ENCODE measurements at regions not wholly inside any gene's neighbourhood (a gene's known extent, or its start where the extent isn't known, plus 50 kb on each side); places are given as distances from the start of the nearest gene placed in this dataset.
"Not testable (repeated sequence)": the region's sequence is repeated elsewhere in the genome, so short reads cannot be mapped to it uniquely, and the experiment has no call there.

DNA sequence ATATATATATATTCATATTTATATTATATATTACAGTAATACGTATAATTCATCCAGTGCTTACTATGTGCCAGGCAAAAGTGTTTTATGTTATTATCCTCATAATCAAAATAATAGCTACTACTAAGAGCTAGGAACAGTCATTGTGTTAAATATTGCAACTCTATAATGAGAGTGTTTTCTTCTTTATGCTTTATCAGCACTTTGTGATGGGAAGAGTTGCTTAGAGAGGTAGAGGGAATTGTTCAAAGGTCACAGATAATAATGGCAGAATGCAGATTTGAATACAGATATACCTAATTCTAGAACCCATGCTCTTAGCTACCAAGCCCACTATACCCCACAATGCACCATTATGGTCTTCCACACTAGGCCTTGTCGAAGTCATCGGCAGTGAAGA, 318.8 kb upstream of the PPARGC1A start:
- no peak for DNase-seq (ENCODE audit: low spot score)

DNA sequence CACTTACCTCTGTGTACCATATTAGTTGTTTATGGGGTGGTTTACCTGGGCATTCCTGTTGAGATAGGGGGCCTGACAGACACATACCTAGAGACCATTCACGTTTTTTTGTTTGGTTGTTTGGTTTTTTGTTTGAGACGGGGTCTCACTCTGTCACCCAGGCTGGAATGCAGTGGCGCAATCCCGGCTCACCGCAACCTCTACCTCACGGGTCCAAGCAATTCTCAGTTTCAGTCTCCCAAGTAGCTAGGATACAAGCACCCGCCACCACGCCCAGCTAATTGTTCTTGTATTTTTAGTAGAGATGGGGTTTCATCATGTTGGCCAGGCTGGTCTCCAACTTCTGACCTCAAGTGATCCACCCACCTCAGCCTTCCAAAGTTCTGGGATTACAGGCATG, 314.9 kb upstream of the PPARGC1A start:
- not testable (repeated sequence) for DNase-seq (ENCODE audit: low spot score)

DNA sequence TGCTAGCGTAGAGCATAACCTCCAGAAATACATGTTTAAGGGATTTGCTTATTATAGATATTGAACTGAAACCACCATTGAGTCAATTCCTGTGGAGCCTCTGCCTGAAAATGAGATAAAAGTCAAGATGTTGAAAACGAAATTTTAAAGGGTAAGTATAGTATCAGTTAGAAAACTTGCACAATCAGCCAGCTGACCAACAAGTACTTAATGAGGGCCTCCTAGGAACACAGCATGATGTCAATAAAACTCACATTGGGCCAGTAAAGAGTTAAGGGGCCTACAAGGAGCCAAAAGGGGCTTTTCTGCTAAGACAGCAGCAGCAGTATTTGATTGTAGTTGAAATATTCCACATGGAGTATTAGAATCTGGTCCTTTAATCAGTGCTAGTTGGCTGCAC, 314.1 kb upstream of the PPARGC1A start:
- no peak for DNase-seq (ENCODE audit: low spot score)

DNA sequence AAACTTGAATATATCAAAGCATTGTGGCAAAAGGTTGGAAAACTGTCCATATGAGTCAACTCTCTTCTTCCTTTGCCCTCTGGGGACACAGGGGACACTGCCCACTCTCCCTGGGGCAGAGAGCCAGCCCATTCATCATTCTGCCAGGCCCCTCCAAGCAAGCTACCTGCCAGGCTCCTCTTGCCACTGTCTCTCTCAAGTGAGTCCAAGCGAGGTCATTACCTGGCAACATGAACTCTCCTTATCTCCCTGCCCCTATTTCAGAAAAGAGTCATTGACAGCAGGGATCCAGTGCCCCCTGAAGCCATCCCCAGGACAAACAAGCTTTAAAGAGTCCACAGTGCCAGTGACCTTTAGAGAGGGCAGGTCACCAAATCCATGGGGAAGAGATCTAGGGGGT, 312.7 kb upstream of the PPARGC1A start:
- DNase-seq (ENCODE audit: low spot score), result no peak

DNA sequence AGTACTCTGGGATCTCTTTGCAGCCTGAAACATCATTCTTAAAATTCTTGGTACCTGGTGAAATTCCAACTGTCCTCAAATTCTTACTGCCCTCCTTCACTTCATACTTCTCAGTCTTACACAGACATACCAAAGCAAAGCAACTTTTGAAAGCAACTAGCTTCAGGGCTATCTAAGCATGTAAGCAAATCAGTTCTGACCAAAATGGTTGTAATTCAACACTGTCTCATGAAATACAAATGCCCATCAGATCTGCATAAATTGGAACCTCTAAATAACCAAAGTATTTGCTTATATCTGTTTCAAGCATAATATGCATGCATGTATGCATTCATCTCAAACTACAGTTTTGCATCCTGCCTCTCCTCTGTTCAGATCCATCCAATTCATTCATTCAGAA, 308.1 kb upstream of the PPARGC1A start:
- no peak for DNase-seq (ENCODE audit: low spot score)

DNA sequence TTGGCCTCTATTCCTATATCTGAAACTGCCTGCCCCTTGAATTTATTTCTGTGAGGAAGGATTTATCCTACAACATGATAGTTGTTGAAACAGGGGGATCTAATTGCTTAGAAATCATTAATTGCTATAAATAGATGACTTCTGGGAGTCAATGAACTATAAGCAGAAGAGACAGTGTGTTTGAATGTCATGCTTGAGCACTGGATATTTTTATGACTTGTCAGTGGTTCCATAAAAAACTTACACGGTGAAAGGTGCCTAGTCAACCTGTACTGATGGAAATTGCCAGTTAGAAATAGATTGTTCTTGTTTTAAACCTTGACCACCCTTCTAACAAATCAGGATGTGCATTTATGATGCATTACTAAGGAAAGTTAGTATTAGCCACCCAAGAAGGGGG, 306.9 kb upstream of the PPARGC1A start:
- no peak for DNase-seq (ENCODE audit: low spot score)

DNA sequence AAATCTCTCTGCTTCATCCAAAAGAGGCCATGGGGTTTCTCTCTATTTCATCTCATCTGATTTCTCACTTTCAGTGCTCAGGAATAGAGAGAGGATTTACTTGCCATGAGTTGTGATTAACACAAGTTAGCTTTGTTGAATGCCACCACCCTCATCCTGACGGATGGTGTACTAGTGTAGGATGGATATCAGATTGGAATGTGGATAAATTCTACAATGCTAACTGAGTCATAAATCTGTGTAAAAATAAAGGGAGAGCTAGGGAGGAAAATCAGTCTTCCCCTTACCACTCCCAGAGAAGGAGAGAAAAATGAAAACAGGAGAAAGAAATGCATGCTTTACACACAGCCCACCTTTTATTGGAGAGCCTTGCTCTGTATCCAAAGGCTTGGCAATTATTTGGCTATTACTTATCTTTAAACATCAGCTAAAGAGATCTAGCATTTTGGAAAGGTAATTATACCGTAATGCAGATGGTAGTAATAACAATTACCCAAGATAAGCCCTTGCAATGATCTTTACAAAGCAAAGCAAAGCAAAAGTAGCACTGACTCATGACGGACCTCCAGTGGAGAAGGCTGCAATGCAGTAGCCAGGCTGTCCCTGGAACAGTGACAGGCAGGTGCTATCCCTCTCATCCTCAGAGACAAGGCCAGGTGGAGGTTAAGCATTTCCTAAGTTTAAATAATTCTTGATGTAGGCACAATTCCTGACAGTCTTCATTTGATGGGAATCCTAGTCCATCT, 306.3 kb upstream of the PPARGC1A start:
- DNase-seq (ENCODE audit: low spot score), result no peak

DNA sequence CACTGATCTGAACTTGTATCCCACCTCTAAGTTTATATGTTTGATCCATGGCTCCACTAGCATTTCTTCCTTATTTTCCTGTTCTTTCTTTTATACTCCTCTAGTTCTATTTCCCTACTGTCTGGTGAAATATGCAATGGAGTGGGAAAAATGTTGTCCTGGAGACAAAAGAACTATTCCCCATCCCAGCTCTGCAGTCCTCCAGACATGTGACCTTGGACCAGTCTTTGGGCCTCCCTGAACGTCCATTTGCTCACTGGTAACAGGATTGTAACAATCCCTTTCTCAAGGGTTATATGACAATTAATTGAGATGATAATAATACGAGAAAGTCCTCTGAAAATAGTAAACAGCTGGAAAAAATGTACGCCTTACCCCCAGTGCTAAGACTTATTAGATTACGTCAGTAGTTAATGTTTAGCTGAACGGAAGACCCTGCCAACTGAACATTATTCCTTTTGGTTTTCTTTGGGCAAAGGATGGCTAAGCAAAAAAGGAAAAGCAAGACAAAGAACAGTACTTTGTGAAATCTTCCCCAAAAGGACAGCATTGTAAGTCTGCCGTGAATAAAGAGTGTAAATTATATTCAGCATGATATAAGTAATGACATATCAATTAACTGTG, 302.3 kb upstream of the PPARGC1A start:
- DNase-seq (ENCODE audit: low spot score), result no peak

DNA sequence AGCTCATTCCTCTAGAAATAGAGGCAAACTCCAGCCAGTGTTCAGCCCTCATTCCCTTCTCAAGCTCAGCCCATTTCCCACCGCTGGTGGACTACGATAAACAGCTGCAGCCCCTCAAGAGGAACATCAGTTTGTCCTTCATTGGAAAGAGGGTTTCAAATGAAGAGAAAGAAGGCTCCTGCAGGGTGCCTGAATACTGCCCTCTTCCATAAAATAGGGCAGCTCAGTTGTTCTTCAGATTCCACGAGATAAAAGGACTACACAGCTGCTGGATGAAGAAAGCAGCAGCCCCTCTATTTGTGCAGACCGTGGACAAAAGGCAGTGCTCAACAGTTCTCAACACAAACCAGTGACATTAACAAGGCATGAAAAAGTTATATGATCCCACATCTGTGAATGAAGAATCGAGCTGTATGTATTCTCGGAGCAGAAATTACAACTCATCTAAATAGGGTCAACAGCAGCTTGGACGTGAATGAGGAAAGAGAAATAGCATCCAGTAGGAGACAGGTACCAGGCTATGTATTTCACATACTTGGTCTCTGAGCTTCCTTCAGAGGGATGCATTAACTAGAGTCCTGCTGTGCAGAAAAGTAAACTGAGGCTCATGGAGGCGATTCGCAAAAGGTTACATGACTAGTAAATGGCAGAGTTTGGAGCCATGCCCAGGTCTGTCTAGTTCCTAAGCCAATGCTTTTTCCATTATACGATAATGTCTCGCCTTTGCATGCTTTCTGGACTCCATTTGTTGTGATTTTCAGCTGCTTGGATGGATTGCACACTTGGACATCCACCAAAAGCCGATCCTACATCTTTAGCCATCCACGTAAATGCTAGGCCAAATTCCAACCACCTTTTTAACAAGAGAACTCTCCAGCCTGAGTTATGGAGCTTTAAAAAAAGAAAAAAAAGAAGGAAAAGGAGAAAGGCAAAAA, 301.2 kb upstream of the PPARGC1A start:
- DNase-seq (ENCODE audit: low spot score), result no peak

DNA sequence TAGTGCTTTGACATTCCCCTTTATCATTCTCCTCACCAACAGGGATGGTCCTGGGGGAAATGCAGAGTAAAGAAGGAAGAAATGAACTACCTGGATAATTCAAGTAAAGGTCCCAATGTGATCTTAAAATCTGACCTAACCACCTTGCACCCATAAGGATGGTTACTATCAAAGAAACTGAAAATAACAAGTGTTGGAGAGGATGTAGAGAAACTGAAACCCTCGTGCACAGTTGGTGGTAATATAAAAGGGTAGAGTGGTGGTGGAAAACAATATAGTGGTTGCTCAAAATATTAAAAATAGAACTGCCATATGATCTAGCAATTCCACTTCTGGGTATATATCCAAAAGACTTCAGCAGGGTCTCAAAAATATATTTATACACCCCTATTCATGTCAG, 298.6 kb upstream of the PPARGC1A start:
- DNase-seq (ENCODE audit: low spot score), result no peak

DNA sequence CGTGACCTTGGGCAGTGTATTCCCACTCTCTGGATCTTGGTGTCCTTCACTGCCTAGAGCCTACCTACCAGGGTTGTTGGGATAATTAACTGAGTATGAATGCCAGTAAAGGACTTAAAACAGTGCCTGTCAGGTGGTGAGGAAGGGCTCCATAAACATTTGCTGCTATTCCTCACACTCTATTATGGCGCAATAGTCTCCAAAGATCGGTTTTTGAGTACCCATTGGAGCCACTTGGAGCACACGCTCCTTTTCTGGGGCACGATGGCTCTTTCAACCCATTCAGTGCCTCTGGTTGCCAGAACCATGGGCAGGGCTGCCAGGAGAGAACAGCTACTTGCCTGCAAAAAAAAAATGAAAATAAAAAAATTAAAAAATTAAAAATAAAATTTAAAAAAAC, 296.6 kb upstream of the PPARGC1A start:
- no peak for DNase-seq (ENCODE audit: low spot score)

DNA sequence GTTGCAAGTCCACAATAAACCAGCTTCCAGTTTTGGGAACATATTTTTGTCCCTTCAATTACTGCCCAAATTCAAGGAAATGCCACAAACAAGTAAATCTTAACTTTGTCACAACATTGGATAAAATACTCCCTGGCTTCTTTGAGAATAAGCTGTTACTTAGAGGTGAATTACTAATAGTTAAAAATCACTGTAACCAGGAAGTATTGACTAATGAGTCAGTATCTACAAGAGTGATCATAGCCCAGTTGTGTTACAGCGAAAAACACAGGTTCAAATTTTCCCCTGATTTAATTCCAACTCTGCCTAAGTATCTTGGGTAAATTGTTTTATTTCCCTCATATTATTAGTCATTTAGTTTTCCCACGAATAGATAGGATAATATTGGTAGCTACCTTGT, 291.2 kb upstream of the PPARGC1A start:
- no peak for DNase-seq (ENCODE audit: low spot score)

DNA sequence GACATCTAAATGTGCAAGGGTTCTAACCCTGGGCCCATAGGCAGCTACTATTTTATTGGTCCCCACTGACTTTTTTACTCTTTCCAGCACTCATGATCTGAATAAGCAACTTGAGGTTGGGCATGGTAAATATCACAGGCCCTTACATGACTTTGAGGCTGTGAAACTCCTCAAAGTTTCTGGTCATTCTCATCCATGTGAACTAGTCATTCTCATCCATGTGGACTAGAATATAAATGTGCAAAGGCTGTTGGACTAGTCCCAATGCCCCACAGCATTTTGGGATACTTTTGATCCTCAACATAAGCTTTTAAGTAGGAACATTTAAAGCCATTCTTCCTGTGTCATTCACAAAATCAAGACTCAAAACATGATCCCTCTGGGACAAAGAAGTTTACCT, 290.7 kb upstream of the PPARGC1A start:
- no peak for DNase-seq (ENCODE audit: low spot score)

DNA sequence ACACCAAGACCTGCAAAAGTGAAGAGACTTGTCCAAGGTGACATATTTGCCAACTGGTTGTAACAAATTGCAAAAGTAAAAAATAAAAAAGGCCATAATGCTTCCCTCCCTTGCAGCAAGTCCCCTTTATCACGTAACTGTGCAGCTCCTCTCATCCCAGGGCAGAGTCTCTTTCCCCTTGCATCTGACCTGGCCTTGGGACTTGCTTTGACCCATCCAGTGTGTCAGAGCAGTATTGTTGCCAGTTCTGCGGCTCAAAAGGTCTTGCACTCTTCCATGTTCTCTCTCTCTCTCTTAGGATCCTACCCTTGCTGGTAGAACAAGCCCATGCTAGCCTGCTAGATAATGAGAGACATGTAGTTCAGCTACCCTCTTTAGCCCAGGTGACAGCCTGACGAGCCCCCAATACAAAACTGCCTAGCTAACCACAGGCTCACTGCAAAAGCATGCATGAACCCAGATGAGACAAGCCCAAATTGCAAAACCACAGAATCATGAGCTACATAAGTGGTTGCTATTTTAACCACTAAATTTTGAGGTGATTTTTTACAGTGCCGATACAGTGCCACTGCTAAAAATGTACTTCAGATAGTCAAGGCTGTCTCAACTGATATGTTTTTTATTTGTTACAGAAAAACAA, 289.5 kb upstream of the PPARGC1A start:
- DNase-seq (ENCODE audit: low spot score), result no peak

DNA sequence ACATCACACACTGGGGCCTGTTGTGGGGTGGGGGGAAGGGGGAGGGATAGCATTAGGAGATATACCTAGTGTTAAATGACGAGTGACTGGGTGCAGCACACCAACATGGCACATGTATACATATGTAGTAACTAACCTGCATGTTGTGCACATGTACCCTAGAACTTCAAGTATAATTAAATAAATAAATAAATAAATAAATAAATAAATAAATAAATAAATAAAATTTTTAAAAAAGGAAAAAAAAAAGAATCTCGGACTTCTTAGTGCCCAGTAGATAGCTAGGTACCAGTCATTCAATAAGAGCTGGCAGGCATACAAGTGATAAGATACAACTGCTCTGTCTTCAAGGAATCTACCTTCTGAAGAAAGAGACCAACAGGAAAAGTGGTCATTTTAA, 287.6 kb upstream of the PPARGC1A start:
- DNase-seq (ENCODE audit: low spot score), result not testable (repeated sequence)

DNA sequence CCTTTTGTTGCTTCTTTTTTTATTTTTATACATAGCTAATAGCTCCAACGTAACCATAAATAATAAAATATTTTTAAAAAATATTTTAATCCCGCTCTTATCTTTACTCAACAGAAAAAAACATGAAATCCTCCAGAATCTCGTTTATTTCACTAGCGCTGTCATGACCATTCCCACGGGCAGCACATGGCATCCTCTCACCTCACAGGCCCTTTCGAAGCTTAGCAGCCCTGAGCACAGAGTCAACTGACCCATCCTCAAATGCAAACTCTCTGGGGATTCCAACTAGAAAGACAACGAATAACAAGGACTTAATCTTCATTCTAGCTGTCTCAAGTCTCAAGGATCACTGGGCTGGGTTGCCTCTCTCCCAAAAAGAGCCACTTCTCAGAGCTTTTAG, 285.9 kb upstream of the PPARGC1A start:
- DNase-seq (ENCODE audit: low spot score), result no peak

DNA sequence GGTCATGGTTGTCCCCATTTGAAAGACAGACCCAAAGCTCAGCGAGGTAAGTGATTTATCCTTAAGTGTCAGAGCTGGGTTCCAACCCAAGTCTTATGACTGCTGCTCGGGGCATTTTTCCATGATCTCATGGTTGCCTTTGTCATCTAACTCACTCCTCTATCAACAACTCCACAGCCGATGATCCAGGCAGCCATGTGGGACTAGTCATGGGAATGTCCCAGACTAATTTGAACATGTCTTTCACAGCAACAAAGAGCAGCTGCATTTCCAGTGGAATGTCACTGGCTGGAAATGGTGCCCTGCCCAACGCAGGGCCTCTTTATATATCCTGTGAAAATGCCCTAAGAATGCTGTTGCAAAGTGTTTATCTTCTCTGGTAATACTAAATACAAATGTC, 284.8 kb upstream of the PPARGC1A start:
- DNase-seq (ENCODE audit: low spot score), result no peak

DNA sequence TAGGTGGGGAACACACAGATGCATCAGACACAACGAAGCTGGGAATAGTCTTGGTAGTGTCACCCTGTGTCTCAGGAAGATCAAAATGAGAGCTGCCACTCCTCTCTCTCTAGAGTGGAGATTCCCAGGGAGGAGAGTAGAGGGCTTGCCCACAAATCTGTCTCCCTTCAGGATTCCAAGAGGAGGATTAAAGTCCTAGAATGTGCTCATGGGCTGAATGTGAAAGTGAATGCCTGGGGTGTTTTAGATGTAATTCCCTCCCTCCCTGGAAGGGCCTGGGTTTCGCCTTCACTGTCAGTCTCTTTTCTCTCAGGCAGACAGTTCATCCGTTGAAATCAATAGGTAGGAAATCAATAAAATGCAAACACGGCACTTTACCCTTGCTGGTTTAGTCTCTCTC, 282.6 kb upstream of the PPARGC1A start:
- no peak for DNase-seq (ENCODE audit: low spot score)

DNA sequence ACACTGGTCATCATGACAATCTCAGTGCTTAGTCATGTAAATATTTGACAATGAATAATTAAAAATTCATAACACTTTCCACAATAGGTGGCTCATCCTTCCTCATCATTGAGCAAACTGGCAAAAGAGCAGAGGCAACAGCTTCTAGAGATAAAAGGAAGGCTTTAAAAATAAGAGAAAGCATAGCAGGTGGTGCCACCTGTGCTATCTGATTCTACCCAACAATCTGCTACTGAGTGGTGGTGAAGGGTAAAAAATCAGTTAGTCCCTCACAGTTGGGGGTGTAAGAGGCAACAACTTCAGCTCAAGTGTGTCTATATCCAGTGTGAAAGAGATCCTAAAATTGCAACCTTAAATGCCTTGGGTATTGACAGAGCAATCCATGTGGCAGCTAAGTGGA, 280.1 kb upstream of the PPARGC1A start:
- no peak for DNase-seq (ENCODE audit: low spot score)

DNA sequence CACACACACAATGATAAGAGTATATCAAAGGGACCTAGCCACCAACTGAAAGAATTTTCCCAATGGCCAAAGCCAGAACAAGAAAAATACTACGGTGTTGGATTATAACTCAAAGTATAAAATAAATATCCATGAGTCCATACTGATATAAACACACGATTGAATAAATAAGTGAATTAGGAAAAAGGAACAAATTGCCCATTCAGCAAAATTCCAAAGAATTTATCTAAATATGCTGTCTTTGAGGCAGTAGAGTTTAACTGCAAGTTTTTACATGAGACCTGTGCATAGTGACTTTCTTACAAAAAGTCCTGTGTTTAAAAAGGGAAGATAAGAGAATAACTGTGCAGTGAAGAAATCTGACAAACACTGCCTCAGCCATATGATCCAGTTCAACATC, 278.8 kb upstream of the PPARGC1A start:
- DNase-seq (ENCODE audit: low spot score), result no peak

DNA sequence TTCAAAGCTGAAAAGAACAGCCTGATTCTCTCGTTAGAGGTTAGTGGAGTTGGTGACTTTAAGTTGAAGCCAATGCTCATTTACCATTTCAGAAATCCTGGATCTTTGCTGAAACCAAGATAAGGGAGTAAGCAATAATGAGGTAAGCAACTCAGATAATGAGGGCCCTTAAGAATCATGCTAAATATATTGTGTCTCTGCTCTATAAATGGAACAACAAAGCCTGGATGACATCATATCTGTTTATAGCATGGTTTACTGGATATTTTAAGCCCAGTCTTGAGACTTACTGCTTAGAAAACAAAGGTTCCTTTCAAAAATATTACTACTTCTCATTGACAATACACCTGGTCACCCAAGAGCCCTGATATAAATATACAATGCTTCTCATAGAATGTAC, 276.7 kb upstream of the PPARGC1A start:
- DNase-seq (ENCODE audit: low spot score), result no peak

DNA sequence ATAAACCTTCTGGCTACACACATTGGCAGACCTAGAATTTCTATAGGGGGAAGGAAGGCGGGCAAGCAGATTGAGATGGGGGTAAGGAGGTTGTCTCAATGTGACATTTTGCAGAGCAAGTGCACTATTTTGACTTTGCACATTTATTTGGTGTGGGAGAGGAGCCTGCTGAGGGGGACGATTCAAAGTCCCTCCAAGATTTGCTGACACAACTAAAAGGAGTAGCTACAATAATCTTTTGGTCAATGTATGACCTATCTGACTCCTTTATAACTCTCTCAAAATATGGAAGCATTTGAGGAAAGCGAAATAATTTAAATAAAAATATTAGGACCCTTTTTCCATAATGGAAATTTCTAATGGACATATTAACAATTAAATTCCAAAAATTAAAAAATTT, 274.9 kb upstream of the PPARGC1A start:
- no peak for DNase-seq (ENCODE audit: low spot score)

All from D341Med (cell line).